Transverse colon (tissue), 4 donors: ENCODE measurements at regions not wholly inside any gene's neighbourhood (a gene's known extent, or its start where the extent isn't known, plus 50 kb on each side); places are given as distances from the start of the nearest gene placed in this dataset.

Experiments
- EP300 ChIP-seq: sonication (generic); formaldehyde crosslinking; IDR thresholded peaks from one replicate; pipeline ENCODE4 v1.6.1; 2017; ENCODE audit warnings: antibody characterized with exemption, low read depth
- POLR2A ChIP-seq: fragments of 450-650 bp; IDR thresholded peaks from one replicate; pipeline ENCODE4 v1.6.1; 2016; ENCODE audit warnings: antibody characterized with exemption, mild to moderate bottlenecking, moderate library complexity
- POLR2AphosphoS5 ChIP-seq, 3 donors: sonication (generic); formaldehyde crosslinking; IDR thresholded peaks; one replicate each; pipeline ENCODE4 v1.6.1; 2016; ENCODE audit warnings: antibody characterized with exemption in 3 of 3
- TF ChIP-seq, protein P1 (sequence below), 5 experiments: fragments of 200-600 bp in 3 of 5; fragments of 450-650 bp in 2 of 5; sonication (generic) in 3 of 5; IDR thresholded peaks; 1 replicate in 2 of 5; 2 replicates in 3 of 5; pipeline ENCODE4 v1.5.1; 2016 to 2017; ENCODE audit warnings: antibody characterized with exemption in 5 of 5, inconsistent platforms in 3 of 5, mild to moderate bottlenecking in 2 of 5, moderate library complexity in 1 of 5

- TF ChIP-seq POLR2A (no peak), EP300 (no peak), POLR2AphosphoS5 (IDR thresholded peaks at IDR 0.05) (no peak)
- TF ChIP-seq, protein P1, sequence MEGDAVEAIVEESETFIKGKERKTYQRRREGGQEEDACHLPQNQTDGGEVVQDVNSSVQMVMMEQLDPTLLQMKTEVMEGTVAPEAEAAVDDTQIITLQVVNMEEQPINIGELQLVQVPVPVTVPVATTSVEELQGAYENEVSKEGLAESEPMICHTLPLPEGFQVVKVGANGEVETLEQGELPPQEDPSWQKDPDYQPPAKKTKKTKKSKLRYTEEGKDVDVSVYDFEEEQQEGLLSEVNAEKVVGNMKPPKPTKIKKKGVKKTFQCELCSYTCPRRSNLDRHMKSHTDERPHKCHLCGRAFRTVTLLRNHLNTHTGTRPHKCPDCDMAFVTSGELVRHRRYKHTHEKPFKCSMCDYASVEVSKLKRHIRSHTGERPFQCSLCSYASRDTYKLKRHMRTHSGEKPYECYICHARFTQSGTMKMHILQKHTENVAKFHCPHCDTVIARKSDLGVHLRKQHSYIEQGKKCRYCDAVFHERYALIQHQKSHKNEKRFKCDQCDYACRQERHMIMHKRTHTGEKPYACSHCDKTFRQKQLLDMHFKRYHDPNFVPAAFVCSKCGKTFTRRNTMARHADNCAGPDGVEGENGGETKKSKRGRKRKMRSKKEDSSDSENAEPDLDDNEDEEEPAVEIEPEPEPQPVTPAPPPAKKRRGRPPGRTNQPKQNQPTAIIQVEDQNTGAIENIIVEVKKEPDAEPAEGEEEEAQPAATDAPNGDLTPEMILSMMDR (IDR thresholded peaks at IDR 0.05), result no peak
Measured at GRCh38 chr16:55941552-55941951, 66.4 kb upstream of the CES5A start.
